Mesenchymal stem cell (in vitro differentiated cells and primary cell): ENCODE measurements at regions not wholly inside any gene's neighbourhood (a gene's known extent, or its start where the extent isn't known, plus 50 kb on each side); places are given as distances from the start of the nearest gene placed in this dataset.

Experiments
- DNase-seq: peaks from one replicate; pipeline ENCODE4 v3.0.0-alpha.2; 2013
- H2AFZ ChIP-seq: one replicate; pipeline ENCODE4 v1.6.1; 2013; ENCODE audit warnings: low read depth, mild to moderate bottlenecking, control low read depth, inconsistent platforms, low read length, moderate library complexity
- H2AK5ac ChIP-seq: 2 replicates; pipeline ENCODE4 v1.6.1; 2013; ENCODE audit warnings: low read length, moderate library complexity, mild to moderate bottlenecking, inconsistent platforms; ENCODE audit not compliant: severe bottlenecking
- H2BK120ac ChIP-seq: one replicate; pipeline ENCODE4 v1.6.1; 2013; ENCODE audit warnings: low read depth, mild to moderate bottlenecking, inconsistent platforms, low read length, moderate library complexity
- H2BK12ac ChIP-seq, 2 experiments: one replicate each; pipeline ENCODE4 v1.6.1; 2013; ENCODE audit warnings: inconsistent platforms in 2 of 2, low read length in 2 of 2, mild to moderate bottlenecking in 2 of 2, moderate library complexity in 2 of 2, control low read depth in 1 of 2
- H2BK15ac ChIP-seq: one replicate; pipeline ENCODE4 v1.6.1; 2013; ENCODE audit warnings: mild to moderate bottlenecking, low read depth, inconsistent platforms; ENCODE audit not compliant: poor library complexity, severe bottlenecking
- H2BK5ac ChIP-seq: 2 replicates; pipeline ENCODE4 v1.6.1; 2013; ENCODE audit warnings: low read depth, mild to moderate bottlenecking, low read length, control low read depth, inconsistent platforms; ENCODE audit not compliant: poor library complexity, severe bottlenecking
- H3K14ac ChIP-seq, 2 experiments: one replicate each; pipeline ENCODE4 v1.6.1; 2013; ENCODE audit warnings: inconsistent platforms in 2 of 2, low read length in 2 of 2, control low read depth in 1 of 2, mild to moderate bottlenecking in 1 of 2, moderate library complexity in 1 of 2
- H3K18ac ChIP-seq, 2 experiments: one replicate each; pipeline ENCODE4 v1.6.1; 2013; ENCODE audit warnings: inconsistent platforms in 2 of 2, low read length in 2 of 2, control low read depth in 1 of 2, low read depth in 1 of 2, mild to moderate bottlenecking in 1 of 2
- H3K23ac ChIP-seq, 2 experiments: one replicate each; pipeline ENCODE4 v1.6.1; 2013; ENCODE audit warnings: inconsistent platforms in 2 of 2, low read length in 2 of 2, mild to moderate bottlenecking in 2 of 2, moderate library complexity in 2 of 2, control low read depth in 1 of 2
- H3K27ac ChIP-seq: 2 replicates; pipeline ENCODE4 v1.5.1; 2013; ENCODE audit warnings: mild to moderate bottlenecking, moderate library complexity, low read length, control low read depth, inconsistent platforms; ENCODE audit not compliant: poor library complexity, severe bottlenecking
- H3K27me3 ChIP-seq, 2 experiments: 2 replicates each; pipeline versions ENCODE4 v1.6.1 to v1.7.0; 2013; ENCODE audit warnings: low read length in 2 of 2, mild to moderate bottlenecking in 2 of 2, moderate library complexity in 2 of 2, control low read depth in 1 of 2, inconsistent platforms in 1 of 2; ENCODE audit not compliant: control insufficient read depth in 1 of 2, insufficient read depth in 1 of 2
- H3K36me3 ChIP-seq, 2 experiments: 2 replicates each; pipeline versions ENCODE4 v1.6.1 to v1.7.0; 2013; ENCODE audit warnings: low read length in 2 of 2, control low read depth in 1 of 2, inconsistent platforms in 1 of 2, low read depth in 1 of 2, mild to moderate bottlenecking in 1 of 2; ENCODE audit not compliant: insufficient read depth in 2 of 2, control insufficient read depth in 1 of 2
- H3K4ac ChIP-seq, 2 experiments: one replicate each; pipeline ENCODE4 v1.6.1; 2013; ENCODE audit warnings: inconsistent platforms in 2 of 2, low read length in 2 of 2, mild to moderate bottlenecking in 2 of 2, moderate library complexity in 2 of 2, control low read depth in 1 of 2, low read depth in 1 of 2
- H3K4me1 ChIP-seq: 2 replicates; pipeline ENCODE4 v1.6.1; 2013; ENCODE audit warnings: low read depth, low read length, control low read depth; ENCODE audit not compliant: control insufficient read depth, insufficient read depth
- H3K4me2 ChIP-seq: 2 replicates; pipeline ENCODE4 v1.6.1; 2013; ENCODE audit warnings: low read length, mild to moderate bottlenecking, inconsistent platforms; ENCODE audit not compliant: poor library complexity, severe bottlenecking
- H3K4me3 ChIP-seq, 2 experiments: 2 replicates each; pipeline versions ENCODE4 v1.5.1 to v1.7.0; 2013; ENCODE audit warnings: low read length in 2 of 2, mild to moderate bottlenecking in 2 of 2, control low read depth in 1 of 2, low read depth in 1 of 2; ENCODE audit not compliant: insufficient read depth in 1 of 2
- H3K79me1 ChIP-seq: replicated peaks from 2 replicates; pipeline ENCODE4 v1.6.1; 2013; ENCODE audit warnings: mild to moderate bottlenecking, control low read depth, low read length, inconsistent platforms; ENCODE audit not compliant: poor library complexity, severe bottlenecking
- H3K9ac ChIP-seq: 2 replicates; pipeline ENCODE4 v1.7.0; 2013; ENCODE audit warnings: mild to moderate bottlenecking, low read length, moderate library complexity
- H3K9me3 ChIP-seq: 2 replicates; pipeline ENCODE4 v1.7.0; 2013; ENCODE audit warnings: mild to moderate bottlenecking, low read length; ENCODE audit not compliant: control insufficient read depth
- H4K8ac ChIP-seq: one replicate; pipeline ENCODE4 v1.6.1; 2013; ENCODE audit warnings: inconsistent platforms, mild to moderate bottlenecking, low read length, moderate library complexity
- H4K91ac ChIP-seq: one replicate; pipeline ENCODE4 v1.6.1; 2013; ENCODE audit warnings: mild to moderate bottlenecking, low read length, inconsistent platforms
- WGBS: methylation state at CpG from one replicate; pipeline ENCODE4 v1.1.7; 2013; ENCODE audit warnings: mixed read lengths; 5-methylcytosine and 5-hydroxymethylcytosine counted together

DNA sequence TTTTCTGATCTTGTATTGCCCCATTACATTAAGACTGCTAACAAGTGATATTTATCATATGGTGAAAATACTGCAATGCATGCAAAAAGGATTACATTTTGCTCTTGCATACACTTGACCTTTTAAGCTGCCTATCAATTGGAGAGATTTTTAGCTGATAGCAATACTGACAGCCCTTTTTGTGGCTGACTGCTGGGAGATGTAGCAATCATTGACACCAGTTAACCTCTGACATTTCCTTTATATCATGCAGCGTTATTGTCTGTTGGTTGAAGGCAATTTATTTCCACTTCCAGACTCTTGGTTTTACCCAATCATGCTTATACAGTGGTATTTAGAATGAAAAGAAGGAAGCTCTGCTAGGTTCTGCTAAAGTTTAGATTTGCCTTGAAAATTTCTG, 364.0 kb downstream of the LMO7 start:
- Histone ChIP-seq H3K23ac (no peak overlapping the region), H3K4me2 (no peak overlapping the region), H3K36me3 (no peaks in the 10 kb centered on the region), H3K27ac (no peak overlapping the region), H3K4me3 (no peak overlapping the region), H3K14ac (no peak overlapping the region), H3K4ac (no peak overlapping the region), H4K91ac (no peak overlapping the region), H2BK12ac (no peak overlapping the region), H3K27me3 (no peaks in the 10 kb centered on the region), H3K9ac (no peak overlapping the region), H2BK5ac (no peak overlapping the region), H3K9me3 (no peaks in the 10 kb centered on the region), H3K18ac (no peak overlapping the region), H2BK15ac (no peak overlapping the region), H4K8ac (no peak overlapping the region), H3K79me1 (no peaks in the 10 kb centered on the region), H2AFZ (no peak overlapping the region), H2BK120ac (no peak overlapping the region), H3K4me1 (no peaks in the 10 kb centered on the region), H2AK5ac (no peak overlapping the region)
- DNase-seq = no peak
- no CpG with 5 or more reads among the region's 1 CpG for WGBS

DNA sequence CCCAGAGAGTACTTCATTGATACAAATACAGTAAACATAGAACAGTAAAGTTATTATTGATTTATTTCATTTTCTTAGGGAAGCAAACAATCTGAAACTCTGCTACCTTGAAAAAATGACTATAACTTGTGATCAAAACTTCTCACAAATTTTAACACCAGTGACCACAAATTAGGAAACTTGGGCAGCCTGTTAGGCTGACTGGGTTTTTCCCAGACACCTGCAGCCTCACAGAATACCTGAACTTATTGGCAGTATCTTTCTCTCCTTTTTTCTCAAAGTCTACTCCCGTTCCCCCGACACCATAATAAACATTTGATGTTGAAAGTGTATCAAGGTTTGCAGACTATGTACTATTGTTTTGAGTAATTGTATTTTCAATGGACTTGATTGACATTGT, 360.5 kb downstream of the LMO7 start:
- H2BK120ac ChIP-seq = no peak overlapping the region
- no peak overlapping the region for H3K23ac ChIP-seq
- no peaks in the 10 kb centered on the region for H3K27me3 ChIP-seq
- no peak overlapping the region for H3K27ac ChIP-seq
- H2BK15ac ChIP-seq = no peak overlapping the region
- H2AFZ ChIP-seq = no peak overlapping the region
- H3K18ac ChIP-seq = no peak overlapping the region
- no peaks in the 10 kb centered on the region for H3K9me3 ChIP-seq
- no peak overlapping the region for H4K91ac ChIP-seq
- no peak overlapping the region for H4K8ac ChIP-seq
- no CpG with 5 or more reads among the region's 2 CpGs for WGBS
- DNase-seq = no peak
- H3K36me3 ChIP-seq = no peaks in the 10 kb centered on the region
- no peak overlapping the region for H2BK12ac ChIP-seq
- H3K4me3 ChIP-seq = no peak overlapping the region
- no peak overlapping the region for H3K9ac ChIP-seq
- no peaks in the 10 kb centered on the region for H3K4me1 ChIP-seq
- no peak overlapping the region for H2AK5ac ChIP-seq
- no peak overlapping the region for H3K4ac ChIP-seq
- no peak overlapping the region for H3K14ac ChIP-seq
- H3K79me1 ChIP-seq = no peaks in the 10 kb centered on the region
- H2BK5ac ChIP-seq = no peak overlapping the region
- no peak overlapping the region for H3K4me2 ChIP-seq

DNA sequence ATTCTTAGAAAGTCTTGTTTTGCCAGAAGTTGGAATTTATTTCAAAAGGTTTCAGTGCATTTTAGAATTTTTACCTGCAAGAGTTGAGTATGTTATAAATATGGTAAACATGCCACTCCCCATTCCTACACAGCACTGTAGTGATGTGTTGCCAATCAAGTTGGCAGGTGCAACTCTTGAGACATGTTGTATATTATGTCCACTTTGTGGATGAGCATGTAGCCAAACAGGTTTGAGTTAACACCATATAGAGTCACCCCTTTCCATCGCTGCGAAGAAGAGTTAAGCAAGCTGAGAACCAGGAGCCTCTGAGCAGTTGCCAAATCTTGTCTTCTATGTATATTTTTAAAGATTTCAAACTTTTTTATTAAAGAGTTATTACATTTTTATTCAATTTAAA, 359.8 kb downstream of the LMO7 start:
- no peak for DNase-seq
- Histone ChIP-seq H3K9ac (no peak overlapping the region), H3K27me3 (no peaks in the 10 kb centered on the region), H2BK5ac (no peak overlapping the region), H2BK120ac (no peak overlapping the region), H2AK5ac (peak overlapping the region; percentile 90), H3K9me3 (no peaks in the 10 kb centered on the region), H3K79me1 (no peaks in the 10 kb centered on the region), H4K8ac (no peak overlapping the region), H3K4me2 (no peak overlapping the region), H4K91ac (no peak overlapping the region), H2BK15ac (no peak overlapping the region), H3K18ac (no peak overlapping the region), H3K23ac (no peak overlapping the region), H3K4ac (no peak overlapping the region), H3K36me3 (no peaks in the 10 kb centered on the region), H2BK12ac (no peak overlapping the region), H3K27ac (no peak overlapping the region), H3K14ac (no peak overlapping the region), H3K4me3 (no peak overlapping the region), H3K4me1 (no peaks in the 10 kb centered on the region), H2AFZ (no peak overlapping the region)
- no CpG with 5 or more reads among the region's 2 CpGs for WGBS

DNA sequence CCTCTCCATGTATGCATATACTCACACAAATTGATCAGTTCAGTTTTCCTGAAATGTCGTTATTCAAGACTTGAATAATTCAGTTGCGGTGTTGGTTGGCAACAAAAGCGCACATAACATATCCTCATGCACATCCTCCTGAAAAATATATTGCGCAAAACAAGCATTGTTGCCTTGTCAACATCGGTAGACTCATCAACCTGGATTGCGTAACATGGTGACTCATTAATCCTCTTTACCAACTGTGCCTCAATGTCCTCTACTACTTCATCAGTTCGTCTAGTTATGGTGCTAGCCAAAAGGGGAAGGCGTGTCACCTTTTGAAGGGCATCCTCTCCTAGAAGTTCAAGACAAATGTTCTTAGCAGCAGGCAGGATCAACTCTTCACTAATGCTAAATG, 357.7 kb downstream of the LMO7 start:
- H3K23ac ChIP-seq = no peak overlapping the region
- no peak overlapping the region for H2AK5ac ChIP-seq
- H3K4ac ChIP-seq = no peak overlapping the region
- H3K27me3 ChIP-seq = no peaks in the 10 kb centered on the region
- H2BK12ac ChIP-seq = no peak overlapping the region
- H2BK5ac ChIP-seq = no peak overlapping the region
- H3K14ac ChIP-seq = no peak overlapping the region
- no peaks in the 10 kb centered on the region for H3K9me3 ChIP-seq
- H2BK120ac ChIP-seq = no peak overlapping the region
- H4K91ac ChIP-seq = no peak overlapping the region
- no peak overlapping the region for H2BK15ac ChIP-seq
- no peak overlapping the region for H3K18ac ChIP-seq
- 95% methylated on average over 8 of the region's 8 CpGs for WGBS
- no peak overlapping the region for H3K4me2 ChIP-seq
- DNase-seq = no peak
- H2AFZ ChIP-seq = no peak overlapping the region
- H3K4me3 ChIP-seq = no peak overlapping the region
- no peak overlapping the region for H4K8ac ChIP-seq
- no peaks in the 10 kb centered on the region for H3K36me3 ChIP-seq
- no peaks in the 10 kb centered on the region for H3K4me1 ChIP-seq
- H3K9ac ChIP-seq = no peak overlapping the region
- H3K27ac ChIP-seq = no peak overlapping the region
- no peaks in the 10 kb centered on the region for H3K79me1 ChIP-seq
